ENCODE measurements at regions not wholly inside any gene's neighbourhood (a gene's known extent, or its start where the extent isn't known, plus 50 kb on each side); places are given as distances from the start of the nearest gene placed in this dataset.

DNA sequence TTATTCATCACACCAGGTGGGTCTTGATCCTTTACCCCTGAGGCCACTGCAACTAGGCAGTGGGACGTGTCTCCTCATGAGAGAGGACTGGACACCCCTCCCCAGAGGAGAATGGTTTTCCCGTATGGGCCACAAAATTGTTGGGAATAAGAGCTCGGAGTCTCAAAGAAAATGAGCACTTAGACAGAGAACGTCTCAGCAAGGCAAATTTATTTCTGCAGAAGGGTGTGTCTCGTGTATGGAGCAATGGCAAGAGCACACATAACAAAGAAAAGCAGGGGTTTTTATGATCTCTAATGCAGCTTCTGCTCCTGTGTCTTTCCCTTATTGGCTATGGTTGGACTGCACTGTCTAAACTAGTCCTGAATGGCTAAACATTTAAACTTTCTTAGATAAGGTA is 803.5 kb downstream of the PLOD2 start:
- no peak for TF ChIP-seq POLR2A (IDR thresholded peaks at IDR 0.05)
- TF ChIP-seq, protein P1, sequence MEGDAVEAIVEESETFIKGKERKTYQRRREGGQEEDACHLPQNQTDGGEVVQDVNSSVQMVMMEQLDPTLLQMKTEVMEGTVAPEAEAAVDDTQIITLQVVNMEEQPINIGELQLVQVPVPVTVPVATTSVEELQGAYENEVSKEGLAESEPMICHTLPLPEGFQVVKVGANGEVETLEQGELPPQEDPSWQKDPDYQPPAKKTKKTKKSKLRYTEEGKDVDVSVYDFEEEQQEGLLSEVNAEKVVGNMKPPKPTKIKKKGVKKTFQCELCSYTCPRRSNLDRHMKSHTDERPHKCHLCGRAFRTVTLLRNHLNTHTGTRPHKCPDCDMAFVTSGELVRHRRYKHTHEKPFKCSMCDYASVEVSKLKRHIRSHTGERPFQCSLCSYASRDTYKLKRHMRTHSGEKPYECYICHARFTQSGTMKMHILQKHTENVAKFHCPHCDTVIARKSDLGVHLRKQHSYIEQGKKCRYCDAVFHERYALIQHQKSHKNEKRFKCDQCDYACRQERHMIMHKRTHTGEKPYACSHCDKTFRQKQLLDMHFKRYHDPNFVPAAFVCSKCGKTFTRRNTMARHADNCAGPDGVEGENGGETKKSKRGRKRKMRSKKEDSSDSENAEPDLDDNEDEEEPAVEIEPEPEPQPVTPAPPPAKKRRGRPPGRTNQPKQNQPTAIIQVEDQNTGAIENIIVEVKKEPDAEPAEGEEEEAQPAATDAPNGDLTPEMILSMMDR (IDR thresholded peaks at IDR 0.05), result no peak
- no peak for TF ChIP-seq POLR2AphosphoS5 (IDR thresholded peaks at IDR 0.05)

Data from breast epithelium (tissue), 3 donors.